Gastroesophageal sphincter (tissue), 3 donors: ENCODE measurements at regions not wholly inside any gene's neighbourhood (a gene's known extent, or its start where the extent isn't known, plus 50 kb on each side); places are given as distances from the start of the nearest gene placed in this dataset.

Experiments
- EP300 ChIP-seq: sonication (generic); formaldehyde crosslinking; IDR thresholded peaks from one replicate; pipeline ENCODE4 v1.6.1; 2017; ENCODE audit warnings: antibody characterized with exemption, mild to moderate bottlenecking
- POLR2A ChIP-seq, 2 donors: fragments of 450-650 bp; IDR thresholded peaks; one replicate each; pipeline ENCODE4 v1.6.1; 2017; ENCODE audit warnings: antibody characterized with exemption in 2 of 2, mild to moderate bottlenecking in 2 of 2, moderate library complexity in 1 of 2
- POLR2AphosphoS5 ChIP-seq: sonication (generic); formaldehyde crosslinking; IDR thresholded peaks from one replicate; pipeline ENCODE4 v1.6.1; 2017; ENCODE audit warnings: antibody characterized with exemption
- TF ChIP-seq, protein P1 (sequence below), 4 experiments: fragments of 200-600 bp in 2 of 4; fragments of 450-650 bp in 2 of 4; sonication (generic) in 1 of 4; IDR thresholded peaks; one replicate each; pipeline ENCODE4 v1.5.1; 2017 to 2019; ENCODE audit warnings: antibody characterized with exemption in 4 of 4, mild to moderate bottlenecking in 2 of 4, moderate library complexity in 2 of 4

DNA sequence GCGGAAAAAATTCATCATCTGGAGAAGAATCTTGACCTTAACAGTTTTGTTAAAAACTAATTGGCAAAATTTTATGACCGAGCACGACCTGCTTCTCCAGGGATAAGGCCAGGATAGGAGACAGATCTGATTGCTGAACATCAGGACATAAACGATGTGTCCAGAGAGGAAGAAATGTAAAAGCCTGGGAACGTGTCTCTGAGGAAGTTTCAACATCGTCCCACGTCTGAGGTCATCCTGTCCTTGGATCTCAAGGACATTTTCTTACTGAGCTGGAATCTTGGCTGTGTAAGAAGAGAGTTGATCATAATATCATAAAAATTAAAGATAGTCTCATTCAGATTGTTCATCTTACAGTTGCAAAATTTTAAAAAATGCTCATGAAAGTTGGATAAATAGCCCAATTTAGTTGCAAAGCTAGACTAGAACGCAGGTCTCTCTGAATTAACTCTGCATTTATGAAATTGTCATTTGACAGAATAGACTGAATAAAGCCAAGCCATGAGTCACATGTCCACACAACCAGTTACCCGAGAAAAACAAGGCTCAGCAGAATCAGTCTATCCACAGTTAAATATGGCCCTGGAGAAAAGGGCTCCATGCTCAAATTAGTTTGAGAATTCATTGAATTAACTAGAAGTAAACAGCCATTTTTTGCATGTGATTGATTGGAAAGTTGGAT, 120.0 kb upstream of the EGFR start:
- TF ChIP-seq, protein P1, sequence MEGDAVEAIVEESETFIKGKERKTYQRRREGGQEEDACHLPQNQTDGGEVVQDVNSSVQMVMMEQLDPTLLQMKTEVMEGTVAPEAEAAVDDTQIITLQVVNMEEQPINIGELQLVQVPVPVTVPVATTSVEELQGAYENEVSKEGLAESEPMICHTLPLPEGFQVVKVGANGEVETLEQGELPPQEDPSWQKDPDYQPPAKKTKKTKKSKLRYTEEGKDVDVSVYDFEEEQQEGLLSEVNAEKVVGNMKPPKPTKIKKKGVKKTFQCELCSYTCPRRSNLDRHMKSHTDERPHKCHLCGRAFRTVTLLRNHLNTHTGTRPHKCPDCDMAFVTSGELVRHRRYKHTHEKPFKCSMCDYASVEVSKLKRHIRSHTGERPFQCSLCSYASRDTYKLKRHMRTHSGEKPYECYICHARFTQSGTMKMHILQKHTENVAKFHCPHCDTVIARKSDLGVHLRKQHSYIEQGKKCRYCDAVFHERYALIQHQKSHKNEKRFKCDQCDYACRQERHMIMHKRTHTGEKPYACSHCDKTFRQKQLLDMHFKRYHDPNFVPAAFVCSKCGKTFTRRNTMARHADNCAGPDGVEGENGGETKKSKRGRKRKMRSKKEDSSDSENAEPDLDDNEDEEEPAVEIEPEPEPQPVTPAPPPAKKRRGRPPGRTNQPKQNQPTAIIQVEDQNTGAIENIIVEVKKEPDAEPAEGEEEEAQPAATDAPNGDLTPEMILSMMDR (IDR thresholded peaks at IDR 0.05) = no peak
- TF ChIP-seq POLR2A (IDR thresholded peaks at IDR 0.05) (no peak), POLR2AphosphoS5 (no peak), EP300 (no peak)
